DND-41 (cell line): ENCODE measurements at regions not wholly inside any gene's neighbourhood (a gene's known extent, or its start where the extent isn't known, plus 50 kb on each side); places are given as distances from the start of the nearest gene placed in this dataset.

Experiments
- ATAC-seq: fragments of 200-7000 bp; cut with Tn5 transposase; 3 replicates; pipeline ENCODE4 v1.9.1; 2021; ENCODE audit warnings: low read depth; ENCODE audit not compliant: insufficient read depth
- DNase-seq: peaks from one replicate; pipeline ENCODE4 v3.0.0-alpha.2; 2020
- H2AFZ ChIP-seq: 2 replicates; pipeline ENCODE4 v1.6.0; 2012; ENCODE audit warnings: low read depth, low read length
- H3K27ac ChIP-seq: 2 replicates; pipeline ENCODE4 v1.5.1; 2012; ENCODE audit warnings: low read length, inconsistent platforms
- H3K27me3 ChIP-seq: fragments of 200-600 bp; sonication (generic); 2 replicates; pipeline ENCODE4 v1.6.0; 2012; ENCODE audit warnings: low read length, mild to moderate bottlenecking, inconsistent platforms; ENCODE audit not compliant: insufficient read depth, poor library complexity
- H3K36me3 ChIP-seq: 2 replicates; pipeline ENCODE4 v1.5.1; 2012; ENCODE audit warnings: low read length, inconsistent platforms; ENCODE audit not compliant: insufficient read depth
- H3K4me1 ChIP-seq: 2 replicates; pipeline ENCODE4 v1.5.1; 2012; ENCODE audit warnings: mild to moderate bottlenecking, low read length; ENCODE audit not compliant: insufficient read depth
- H3K4me2 ChIP-seq: 2 replicates; pipeline ENCODE4 v1.6.0; 2012; ENCODE audit warnings: mild to moderate bottlenecking, moderate library complexity, low read length, inconsistent platforms; ENCODE audit not compliant: insufficient read depth
- H3K4me3 ChIP-seq, 2 experiments: fragments of 200-600 bp in 1 of 2; shearing (Covaris generic) in 1 of 2; 2 replicates each; pipeline ENCODE4 v1.5.1; 2012 to 2016; ENCODE audit warnings: inconsistent platforms in 2 of 2, low read length in 2 of 2, mild to moderate bottlenecking in 2 of 2, low read depth in 1 of 2, moderate library complexity in 1 of 2
- H3K79me2 ChIP-seq: 2 replicates; pipeline ENCODE4 v1.6.0; 2012; ENCODE audit warnings: low read length, inconsistent platforms; ENCODE audit not compliant: insufficient read depth
- H3K9ac ChIP-seq: 2 replicates; pipeline ENCODE4 v1.6.0; 2012; ENCODE audit warnings: low read depth, mild to moderate bottlenecking, inconsistent platforms, low read length, moderate library complexity
- H3K9me3 ChIP-seq: 2 replicates; pipeline ENCODE4 v1.5.1; 2012; ENCODE audit warnings: low read length, moderate library complexity, mild to moderate bottlenecking, inconsistent platforms; ENCODE audit not compliant: insufficient read depth, severe bottlenecking
- H4K20me1 ChIP-seq: 2 replicates; pipeline ENCODE4 v1.6.0; 2012; ENCODE audit warnings: low read length; ENCODE audit not compliant: insufficient read depth
- EZH2 ChIP-seq: IDR thresholded peaks from 3 replicates; pipeline ENCODE4 v1.6.1; 2012; ENCODE audit warnings: borderline replicate concordance, low read depth, mild to moderate bottlenecking, moderate library complexity, low read length, inconsistent platforms; ENCODE audit not compliant: severe bottlenecking
- TF ChIP-seq, protein P1 (sequence below): IDR thresholded peaks from 2 replicates; pipeline ENCODE4 v1.5.1; 2012; ENCODE audit warnings: borderline replicate concordance, low read length, moderate library complexity, mild to moderate bottlenecking; ENCODE audit not compliant: poor library complexity, severe bottlenecking; ENCODE audit errors: extremely low read depth

DNA sequence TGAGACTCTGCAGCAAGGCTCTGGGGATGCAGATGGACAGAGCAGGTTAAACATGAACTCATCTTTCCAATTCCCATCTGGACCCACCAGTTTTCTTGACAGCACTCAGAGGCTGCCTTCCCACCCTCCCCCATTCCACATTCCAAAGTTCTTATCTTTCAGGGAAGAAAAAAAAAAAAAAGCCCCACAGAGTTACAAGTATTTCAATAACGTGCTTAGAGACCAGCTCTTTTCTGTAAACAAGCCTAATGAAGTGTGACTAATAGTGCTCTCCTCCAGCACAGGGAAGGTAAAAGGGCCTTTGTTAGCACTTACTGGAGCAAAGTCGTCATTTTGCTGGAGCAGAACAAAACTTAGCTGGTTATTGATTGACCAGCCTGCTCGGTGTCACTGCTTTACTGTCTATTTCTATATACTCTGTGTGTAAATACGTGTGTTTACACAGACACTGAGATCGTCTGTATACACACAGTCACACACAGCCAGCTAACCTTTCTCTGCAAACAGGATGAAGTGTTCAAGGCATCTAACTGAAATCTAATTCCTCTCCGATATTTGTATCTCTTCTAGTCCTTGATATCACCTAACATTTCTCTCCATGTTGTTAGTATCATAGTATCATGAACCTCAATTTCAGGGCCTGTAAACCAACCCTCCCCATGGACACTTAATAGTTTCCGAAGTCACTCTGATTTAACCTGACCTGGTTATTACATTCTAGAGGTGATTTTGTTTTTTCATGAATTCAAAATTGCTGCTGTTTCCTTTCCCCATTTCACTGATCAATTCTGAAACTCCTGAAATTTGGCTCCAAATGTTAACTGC lies 84.9 kb downstream of the ZNF608 start:
- H3K27ac ChIP-seq = no peak overlapping the region
- no peak for ATAC-seq
- no peak overlapping the region for H3K9ac ChIP-seq

DNA sequence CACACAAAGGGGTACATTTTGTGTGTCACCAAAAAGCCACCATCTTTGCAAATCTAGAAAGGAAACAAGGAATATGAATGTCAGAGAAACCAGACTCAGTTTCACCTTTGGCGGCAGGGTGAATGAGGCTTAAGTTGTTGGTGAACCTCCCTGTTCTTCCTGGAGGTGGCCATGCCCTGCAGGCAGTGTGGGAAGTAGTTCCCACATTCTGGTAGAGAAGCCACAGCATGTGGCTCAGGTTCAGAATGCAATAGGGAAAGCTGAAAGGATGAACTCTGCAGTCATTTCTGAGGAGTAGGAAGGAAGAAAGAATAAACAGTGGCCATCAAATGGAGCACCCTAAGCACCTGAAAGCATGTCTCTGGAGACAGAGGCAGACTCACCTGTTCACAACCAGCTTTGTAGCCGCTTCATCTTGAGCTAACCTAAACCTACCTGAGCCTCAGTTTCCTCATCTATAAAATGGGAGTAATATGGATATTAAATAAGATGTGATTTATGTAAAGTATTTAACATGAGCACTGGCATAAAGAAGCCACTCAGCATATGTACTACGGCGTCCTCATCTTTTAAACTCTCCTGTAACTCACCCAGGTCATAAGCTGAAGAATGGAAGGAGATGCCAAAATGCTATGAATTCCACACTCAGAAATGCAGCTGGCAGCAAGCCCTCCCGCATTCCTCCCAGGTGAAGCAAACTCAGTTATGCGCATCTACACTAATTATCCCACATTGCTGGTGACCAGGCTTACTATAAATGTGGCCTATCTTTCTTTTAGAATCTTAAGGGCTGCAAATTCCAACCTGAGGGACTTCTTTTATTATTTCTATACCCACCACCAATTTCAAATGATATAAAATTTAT lies 86.0 kb downstream of the ZNF608 start:
- H3K27ac ChIP-seq = no peak overlapping the region

More for the DNA sequence above, 84.9 kb downstream of the ZNF608 start:
- Histone ChIP-seq H3K27me3 (no peaks in the 10 kb centered on the region), H3K4me3 (no peak overlapping the region), H4K20me1 (no peaks in the 10 kb centered on the region), H3K36me3 (no peaks in the 10 kb centered on the region), H3K79me2 (no peaks in the 10 kb centered on the region), H3K4me1 (peaks cover 13% of the 10 kb centered on the region; the same call in 1 of the 2 replicates), H2AFZ (no peak overlapping the region), H3K4me2 (no peak overlapping the region), H3K9me3 (no peaks in the 10 kb centered on the region)
- TF ChIP-seq EZH2 = no peak
- TF ChIP-seq, protein P1, sequence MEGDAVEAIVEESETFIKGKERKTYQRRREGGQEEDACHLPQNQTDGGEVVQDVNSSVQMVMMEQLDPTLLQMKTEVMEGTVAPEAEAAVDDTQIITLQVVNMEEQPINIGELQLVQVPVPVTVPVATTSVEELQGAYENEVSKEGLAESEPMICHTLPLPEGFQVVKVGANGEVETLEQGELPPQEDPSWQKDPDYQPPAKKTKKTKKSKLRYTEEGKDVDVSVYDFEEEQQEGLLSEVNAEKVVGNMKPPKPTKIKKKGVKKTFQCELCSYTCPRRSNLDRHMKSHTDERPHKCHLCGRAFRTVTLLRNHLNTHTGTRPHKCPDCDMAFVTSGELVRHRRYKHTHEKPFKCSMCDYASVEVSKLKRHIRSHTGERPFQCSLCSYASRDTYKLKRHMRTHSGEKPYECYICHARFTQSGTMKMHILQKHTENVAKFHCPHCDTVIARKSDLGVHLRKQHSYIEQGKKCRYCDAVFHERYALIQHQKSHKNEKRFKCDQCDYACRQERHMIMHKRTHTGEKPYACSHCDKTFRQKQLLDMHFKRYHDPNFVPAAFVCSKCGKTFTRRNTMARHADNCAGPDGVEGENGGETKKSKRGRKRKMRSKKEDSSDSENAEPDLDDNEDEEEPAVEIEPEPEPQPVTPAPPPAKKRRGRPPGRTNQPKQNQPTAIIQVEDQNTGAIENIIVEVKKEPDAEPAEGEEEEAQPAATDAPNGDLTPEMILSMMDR = no peak
- DNase-seq = no peak

DNA sequence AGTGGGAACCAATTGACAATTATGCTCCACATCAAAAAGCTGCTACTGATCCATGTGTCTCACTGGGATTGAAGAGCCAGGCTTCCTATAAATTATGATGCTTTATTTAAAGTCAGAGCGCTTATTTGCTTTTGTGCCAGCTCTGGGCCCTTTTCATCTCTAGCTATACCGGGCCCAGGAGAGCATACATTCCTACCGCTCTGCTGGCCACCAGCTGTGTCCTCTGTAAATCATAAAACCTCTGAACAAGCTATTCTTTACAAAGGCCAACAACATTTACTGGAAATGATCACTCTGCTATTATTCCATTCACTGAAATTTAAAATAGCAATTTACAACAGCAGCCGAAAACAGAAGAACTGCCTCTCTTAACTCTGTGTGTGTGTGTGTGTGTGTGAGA lies 86.6 kb downstream of the ZNF608 start:
- TF ChIP-seq, protein P1 = no peak
- TF ChIP-seq EZH2 = no peak
- no peak for ATAC-seq
- H3K79me2 ChIP-seq = no peaks in the 10 kb centered on the region
- H3K36me3 ChIP-seq = no peaks in the 10 kb centered on the region
- no peak overlapping the region for H2AFZ ChIP-seq
- H3K27me3 ChIP-seq = no peaks in the 10 kb centered on the region
- no peak overlapping the region for H3K4me2 ChIP-seq
- H3K4me3 ChIP-seq = no peak overlapping the region
- DNase-seq = no peak
- H3K9me3 ChIP-seq = no peaks in the 10 kb centered on the region
- H4K20me1 ChIP-seq = no peaks in the 10 kb centered on the region
- peaks cover 15% of the 10 kb centered on the region for H3K4me1 ChIP-seq
- no peak overlapping the region for H3K27ac ChIP-seq
- no peak overlapping the region for H3K9ac ChIP-seq

More for the DNA sequence above, 86.0 kb downstream of the ZNF608 start:
- Histone ChIP-seq H3K4me1 (peaks cover 19% of the 10 kb centered on the region), H4K20me1 (no peaks in the 10 kb centered on the region), H3K4me2 (no peak overlapping the region), H3K27me3 (no peaks in the 10 kb centered on the region), H3K9ac (no peak overlapping the region), H3K9me3 (no peaks in the 10 kb centered on the region), H3K36me3 (no peaks in the 10 kb centered on the region), H3K79me2 (no peaks in the 10 kb centered on the region), H2AFZ (no peak overlapping the region), H3K4me3 (no peak overlapping the region)
- TF ChIP-seq EZH2 = no peak
- TF ChIP-seq, protein P1 = no peak
- DNase-seq = no peak
- no peak for ATAC-seq
